Gastrocnemius medialis (tissue), 4 donors: ENCODE measurements at regions not wholly inside any gene's neighbourhood (a gene's known extent, or its start where the extent isn't known, plus 50 kb on each side); places are given as distances from the start of the nearest gene placed in this dataset.

Experiments
- ATAC-seq, 2 donors: fragments of 150-250 bp; one replicate each; pipeline ENCODE4 v1.9.1; 2016
- DNase-seq, 2 donors: peaks; one replicate each; pipeline ENCODE4 v3.0.0-alpha.2; 2019
- H3K27ac ChIP-seq, 4 donors: fragments of 200-600 bp; sonication (generic); 1 replicate in 1 of 4; 2 replicates in 3 of 4; pipeline ENCODE4 v1.5.1; 2016 to 2018; ENCODE audit warnings: mild to moderate bottlenecking in 2 of 4, moderate library complexity in 1 of 4
- H3K27me3 ChIP-seq, 3 donors: fragments of 200-600 bp; sonication (generic) in 2 of 3; 1 replicate in 1 of 3; 2 replicates in 2 of 3; pipeline versions ENCODE4 v1.5.1 to v1.6.0; 2016 to 2019; ENCODE audit warnings: mild to moderate bottlenecking in 1 of 3, moderate library complexity in 1 of 3
- H3K36me3 ChIP-seq, 2 donors: fragments of 200-600 bp; sonication (generic) in 1 of 2; one replicate each; pipeline ENCODE4 v1.5.1; 2017 to 2018
- H3K4me1 ChIP-seq, 2 donors: fragments of 200-600 bp; sonication (generic) in 1 of 2; one replicate each; pipeline ENCODE4 v1.5.1; 2016 to 2017; ENCODE audit warnings: mild to moderate bottlenecking in 2 of 2
- H3K4me3 ChIP-seq, 4 donors: fragments of 200-600 bp; sonication (generic) in 3 of 4; 1 replicate in 1 of 4; 2 replicates in 3 of 4; pipeline ENCODE4 v1.5.1; 2016 to 2019; ENCODE audit warnings: mild to moderate bottlenecking in 2 of 4
- H3K9me3 ChIP-seq, 3 donors: fragments of 200-600 bp; sonication (generic) in 2 of 3; 1 replicate in 1 of 3; 2 replicates in 2 of 3; pipeline ENCODE4 v1.5.1; 2016 to 2019
- CTCF ChIP-seq, 5 experiments: fragments of 450-650 bp in 3 of 5; fragments of 200-600 bp in 2 of 5; sonication (generic) in 2 of 5; IDR thresholded peaks in 4 of 5; conservative IDR thresholded peaks in 1 of 5; 1 replicate in 4 of 5; 2 replicates in 1 of 5; pipeline ENCODE4 v1.5.1; 2016 to 2019; ENCODE audit warnings: antibody characterized with exemption in 5 of 5, mild to moderate bottlenecking in 3 of 5, moderate library complexity in 3 of 5
- POLR2A ChIP-seq, 2 donors: fragments of 450-650 bp; IDR thresholded peaks; one replicate each; pipeline ENCODE4 v1.6.1; 2017; ENCODE audit warnings: antibody characterized with exemption in 2 of 2, mild to moderate bottlenecking in 2 of 2, moderate library complexity in 2 of 2
- in situ Hi-C, 4 donors: fragments of 200-750 bp; cut with MboI; loops; one replicate each; pipeline versions ENCODE4 v1.15.0 to v1.8.0; 2017; ENCODE audit warnings: low sequenced_read_pairs in 4 of 4
- intact Hi-C: fragments of 100-400 bp; cut with DNase I; formaldehyde crosslinking; loops from one replicate; pipeline ENCODE4 v1.15.1; 2023; ENCODE audit warnings: low total_unique reads

DNA sequence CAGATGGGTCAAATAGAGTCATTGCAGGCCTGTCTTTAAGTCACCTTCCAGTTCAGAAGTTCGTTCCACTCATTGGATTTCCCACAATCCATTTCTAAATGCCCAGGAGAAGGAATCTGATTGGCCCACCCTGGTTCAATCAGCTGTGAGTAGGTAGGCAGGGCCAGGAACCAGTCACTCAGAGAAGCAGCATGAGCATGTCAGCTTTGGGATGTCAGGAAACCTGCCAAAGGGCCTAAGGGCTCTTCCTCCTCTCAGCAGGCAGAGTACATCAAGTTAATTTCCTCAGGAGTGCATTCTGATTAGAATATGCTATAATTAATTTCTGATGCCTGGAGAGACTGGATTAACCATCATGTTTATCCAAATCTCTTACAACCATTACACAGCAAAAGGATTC is 412.9 kb upstream of the CCNH start:
- in situ Hi-C loops (no loop called here), intact Hi-C loops (no loop called here)
- Histone ChIP-seq H3K4me1 (no peaks in the 10 kb centered on the region), H3K36me3 (no peaks in the 10 kb centered on the region), H3K4me3 (no peak overlapping the region), H3K27me3 (no peaks in the 10 kb centered on the region), H3K9me3 (no peaks in the 10 kb centered on the region), H3K27ac (no peak overlapping the region)
- DNase-seq (no peak), ATAC-seq (no peak)
- TF ChIP-seq POLR2A (IDR thresholded peaks at IDR 0.05) (no peak), CTCF (IDR thresholded peaks at IDR 0.05 in 4 of 5, conservative IDR thresholded peaks at IDR 0.05 in 1 of 5) (no peak)

DNA sequence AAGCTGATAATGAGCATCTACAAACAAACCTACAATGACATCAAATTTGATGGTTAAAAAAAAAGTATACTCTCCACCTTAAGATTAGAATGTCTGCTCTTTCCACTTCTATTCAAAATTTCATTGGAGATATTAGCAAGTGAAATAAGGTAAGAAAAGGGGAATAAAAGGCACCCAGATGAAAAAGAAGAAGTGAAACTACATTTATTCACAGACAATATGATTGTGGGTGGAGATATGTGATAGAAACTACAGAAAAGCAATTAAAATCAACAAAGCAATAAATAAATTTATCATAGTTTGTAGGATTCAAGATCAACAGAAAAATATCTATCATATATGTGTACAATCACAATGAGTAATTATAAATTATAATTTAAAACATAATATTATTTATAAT is 395.1 kb upstream of the CCNH start:
- no peaks in the 10 kb centered on the region for H3K9me3 ChIP-seq
- no peak for TF ChIP-seq CTCF (IDR thresholded peaks at IDR 0.05 in 4 of 5, conservative IDR thresholded peaks at IDR 0.05 in 1 of 5)
- no peak for TF ChIP-seq POLR2A (IDR thresholded peaks at IDR 0.05)
- in situ Hi-C loops = no loop called here

DNA sequence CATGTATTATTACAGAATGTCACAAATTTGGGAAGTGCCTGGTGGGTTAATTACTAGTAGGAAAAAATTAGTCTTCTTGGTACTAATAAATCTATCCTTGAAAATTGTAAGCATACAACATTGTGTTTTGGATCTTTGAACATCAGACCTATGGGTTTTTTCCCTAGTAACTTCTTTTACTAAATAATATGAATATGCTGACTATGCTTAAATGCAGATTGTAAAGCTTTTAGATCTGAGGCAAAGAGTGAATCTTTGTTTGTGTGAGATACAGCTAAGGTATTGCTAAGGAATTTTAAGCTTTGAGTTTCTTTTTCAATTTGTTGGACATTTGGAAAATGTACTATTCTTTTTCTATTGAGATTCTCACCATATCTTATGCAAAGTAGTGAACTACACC is 390.6 kb upstream of the CCNH start:
- TF ChIP-seq POLR2A (IDR thresholded peaks at IDR 0.05) (no peak), CTCF (IDR thresholded peaks at IDR 0.05 in 4 of 5, conservative IDR thresholded peaks at IDR 0.05 in 1 of 5) (no peak)
- H3K27me3 ChIP-seq = peaks cover 0 to 4% (median 0%) of the 10 kb centered on the region in 3 donors
- intact Hi-C loops = no loop called here

More for the DNA sequence above, 395.1 kb upstream of the CCNH start:
- DNase-seq (no peak), ATAC-seq (no peak)
- H3K4me1 ChIP-seq = no peaks in the 10 kb centered on the region
- H3K4me3 ChIP-seq = no peak overlapping the region
- H3K27me3 ChIP-seq = no peaks in the 10 kb centered on the region
- H3K27ac ChIP-seq = no peak overlapping the region
- no peaks in the 10 kb centered on the region for H3K36me3 ChIP-seq
- intact Hi-C loops = no loop called here

GRCh38 chr5:87791869-87792268 is 379.1 kb upstream of the CCNH start:
- H3K4me1 ChIP-seq = no peaks in the 10 kb centered on the region
- TF ChIP-seq CTCF (IDR thresholded peaks at IDR 0.05 in 4 of 5, conservative IDR thresholded peaks at IDR 0.05 in 1 of 5) (no peak), POLR2A (IDR thresholded peaks at IDR 0.05) (no peak)
- H3K27me3 ChIP-seq = no peaks in the 10 kb centered on the region
- ATAC-seq (no peak), DNase-seq (no peak)
- intact Hi-C loops = no loop called here
- no peak overlapping the region for H3K27ac ChIP-seq
- in situ Hi-C loops = loop anchor here in 2 of 4 donors (25.0 kb wide), 1 partner anchor 345 kb away; no protein-coding TSS in a partner anchor
- H3K36me3 ChIP-seq = no peaks in the 10 kb centered on the region
- H3K9me3 ChIP-seq = no peaks in the 10 kb centered on the region
- no peak overlapping the region for H3K4me3 ChIP-seq

More for the DNA sequence above, 390.6 kb upstream of the CCNH start:
- no peaks in the 10 kb centered on the region for H3K4me1 ChIP-seq
- no peak overlapping the region for H3K4me3 ChIP-seq
- H3K36me3 ChIP-seq = no peaks in the 10 kb centered on the region
- DNase-seq = no peak
- H3K27ac ChIP-seq = no peak overlapping the region
- H3K9me3 ChIP-seq = no peaks in the 10 kb centered on the region
- in situ Hi-C loops = no loop called here
- no peak for ATAC-seq

DNA sequence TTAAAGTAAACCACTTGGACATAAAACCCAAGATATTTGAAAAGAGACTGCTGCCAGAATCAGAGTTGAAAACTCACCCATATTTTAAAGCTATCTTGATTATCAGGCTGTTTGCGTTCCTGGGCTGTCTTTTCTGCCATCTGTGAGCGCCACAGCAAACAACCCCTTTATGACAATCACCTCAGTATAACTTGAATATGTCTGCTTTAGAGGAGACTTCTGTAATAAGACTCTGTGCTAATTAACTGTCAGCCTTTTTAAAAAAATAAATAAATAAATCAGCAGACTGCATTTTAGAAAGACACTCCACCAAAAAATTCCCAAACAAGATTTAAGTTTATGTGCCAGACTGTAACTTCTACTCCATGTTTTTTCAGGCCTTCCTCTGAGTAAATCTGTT is 375.7 kb upstream of the CCNH start:
- no peaks in the 10 kb centered on the region for H3K9me3 ChIP-seq
- peaks cover 0 to under 1% (median 0%) of the 10 kb centered on the region in 3 donors for H3K27me3 ChIP-seq
- in situ Hi-C loops (loop anchor here in 3 of 4 donors (10.0 to 25.0 kb wide), 2 partner anchors 349 to 896 kb away; no protein-coding TSS in a partner anchor), intact Hi-C loops (loop anchor here (10.0 kb wide), 1 partner anchor 356 kb away; no protein-coding TSS in a partner anchor)
- H3K4me1 ChIP-seq = no peaks in the 10 kb centered on the region
- DNase-seq (no peak), ATAC-seq (no peak)
- no peak overlapping the region for H3K27ac ChIP-seq
- H3K4me3 ChIP-seq = no peak overlapping the region
- no peaks in the 10 kb centered on the region for H3K36me3 ChIP-seq
- TF ChIP-seq CTCF (IDR thresholded peaks at IDR 0.05 in 4 of 5, conservative IDR thresholded peaks at IDR 0.05 in 1 of 5) (no peak), POLR2A (IDR thresholded peaks at IDR 0.05) (no peak)
